ENCODE measurements at regions not wholly inside any gene's neighbourhood (a gene's known extent, or its start where the extent isn't known, plus 50 kb on each side); places are given as distances from the start of the nearest gene placed in this dataset.

DNA sequence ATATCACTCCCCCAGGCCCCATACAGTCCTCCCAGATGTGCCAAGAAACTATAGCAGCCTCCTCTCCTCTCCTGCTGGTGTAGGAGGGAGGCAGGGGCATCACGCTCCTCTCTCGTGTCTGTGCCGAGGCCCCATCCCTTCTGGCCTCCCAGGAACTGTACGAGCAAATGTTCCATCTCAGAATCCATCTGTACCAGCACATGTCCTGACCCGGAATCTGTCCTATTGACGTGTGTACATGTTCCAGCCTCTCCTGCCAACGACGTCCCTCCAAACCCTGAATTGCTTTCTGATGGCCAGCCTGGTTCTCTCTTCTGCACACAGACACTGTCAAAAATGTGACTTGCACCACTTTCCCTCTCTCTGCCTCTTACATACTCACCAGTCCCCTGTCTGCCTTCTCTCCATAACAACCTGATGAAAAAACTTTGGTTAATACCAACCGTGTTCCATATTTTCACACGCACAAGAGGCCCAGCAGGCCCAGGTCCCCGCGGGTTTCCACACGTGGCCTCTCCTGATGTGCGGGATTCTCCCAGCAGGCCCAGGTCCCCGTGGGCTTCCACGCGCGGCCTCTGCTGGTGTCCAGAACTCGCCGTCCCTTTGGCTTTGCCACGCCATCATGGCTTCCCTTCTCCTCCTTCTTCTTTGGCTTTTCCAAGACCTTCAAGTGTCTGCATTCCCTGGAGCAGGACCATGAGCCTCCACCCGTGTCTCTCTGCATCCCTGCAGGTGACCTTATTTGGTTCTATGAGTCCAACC lies 125.2 kb upstream of the THBS2 start:
- intact Hi-C loops (cut with micrococcal nuclease), result no loop called here
- no peak for DNase-seq (ENCODE audit: unreplicated experiment)
- no peak overlapping the region for H3K4me3 Mint-ChIP-seq (ENCODE audit: unreplicated experiment)
- no peaks in the 10 kb centered on the region for H3K4me1 Mint-ChIP-seq (ENCODE audit: insufficient read depth, unreplicated experiment)
- BruUV-seq (replicated peaks), result no TSS peak
- no peaks in the 10 kb centered on the region for H3K36me3 Mint-ChIP-seq (ENCODE audit: insufficient read depth, unreplicated experiment)
- POLR2A ChIA-PET, result no interaction called here
- peaks cover 40% of the 10 kb centered on the region for H3K9me3 Mint-ChIP-seq (ENCODE audit: unreplicated experiment)
- no peaks in the 10 kb centered on the region for H3K27me3 Mint-ChIP-seq (ENCODE audit: insufficient read depth, unreplicated experiment)
- no peak overlapping the region for H3K27ac Mint-ChIP-seq (ENCODE audit: low read depth, unreplicated experiment)
- TF ChIP-seq, protein P1, sequence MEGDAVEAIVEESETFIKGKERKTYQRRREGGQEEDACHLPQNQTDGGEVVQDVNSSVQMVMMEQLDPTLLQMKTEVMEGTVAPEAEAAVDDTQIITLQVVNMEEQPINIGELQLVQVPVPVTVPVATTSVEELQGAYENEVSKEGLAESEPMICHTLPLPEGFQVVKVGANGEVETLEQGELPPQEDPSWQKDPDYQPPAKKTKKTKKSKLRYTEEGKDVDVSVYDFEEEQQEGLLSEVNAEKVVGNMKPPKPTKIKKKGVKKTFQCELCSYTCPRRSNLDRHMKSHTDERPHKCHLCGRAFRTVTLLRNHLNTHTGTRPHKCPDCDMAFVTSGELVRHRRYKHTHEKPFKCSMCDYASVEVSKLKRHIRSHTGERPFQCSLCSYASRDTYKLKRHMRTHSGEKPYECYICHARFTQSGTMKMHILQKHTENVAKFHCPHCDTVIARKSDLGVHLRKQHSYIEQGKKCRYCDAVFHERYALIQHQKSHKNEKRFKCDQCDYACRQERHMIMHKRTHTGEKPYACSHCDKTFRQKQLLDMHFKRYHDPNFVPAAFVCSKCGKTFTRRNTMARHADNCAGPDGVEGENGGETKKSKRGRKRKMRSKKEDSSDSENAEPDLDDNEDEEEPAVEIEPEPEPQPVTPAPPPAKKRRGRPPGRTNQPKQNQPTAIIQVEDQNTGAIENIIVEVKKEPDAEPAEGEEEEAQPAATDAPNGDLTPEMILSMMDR (IDR thresholded peaks at IDR 0.05; ENCODE audit: unreplicated experiment), result no peak
- CTCF ChIA-PET, result no interaction called here

DNA sequence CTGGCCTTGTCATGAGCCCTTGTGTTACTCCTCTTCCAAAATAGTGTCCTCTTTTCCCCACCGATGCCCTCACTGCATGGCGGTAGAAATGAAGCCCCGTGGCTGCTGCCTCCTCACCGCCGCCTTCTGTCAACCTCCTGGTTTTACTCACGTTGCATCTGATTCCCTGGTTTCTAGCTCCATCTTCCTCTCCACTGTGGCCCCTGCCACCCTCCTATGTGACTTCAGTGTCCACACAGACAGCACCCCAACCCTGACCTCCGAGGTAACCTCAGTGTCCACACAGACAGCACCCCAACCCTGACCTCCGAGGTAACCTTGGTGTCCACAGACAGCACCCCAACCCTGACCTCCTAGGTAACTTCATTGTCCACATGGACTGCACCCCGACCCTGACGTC lies 122.8 kb upstream of the THBS2 start:
- no peaks in the 10 kb centered on the region for H3K4me1 Mint-ChIP-seq (ENCODE audit: insufficient read depth, unreplicated experiment)
- TF ChIP-seq, protein P1 (IDR thresholded peaks at IDR 0.05; ENCODE audit: unreplicated experiment), result no peak
- no peak overlapping the region for H3K4me3 Mint-ChIP-seq (ENCODE audit: unreplicated experiment)
- H3K36me3 Mint-ChIP-seq (ENCODE audit: insufficient read depth, unreplicated experiment), result no peaks in the 10 kb centered on the region
- CTCF ChIA-PET, result no interaction called here
- POLR2A ChIA-PET, result no interaction called here
- intact Hi-C loops (cut with micrococcal nuclease), result no loop called here
- BruUV-seq (replicated peaks), result no TSS peak
- no peak overlapping the region for H3K27ac Mint-ChIP-seq (ENCODE audit: low read depth, unreplicated experiment)
- H3K27me3 Mint-ChIP-seq (ENCODE audit: insufficient read depth, unreplicated experiment), result no peaks in the 10 kb centered on the region
- H3K9me3 Mint-ChIP-seq (ENCODE audit: unreplicated experiment), result peaks cover 37% of the 10 kb centered on the region
- DNase-seq (ENCODE audit: unreplicated experiment), result no peak

DNA sequence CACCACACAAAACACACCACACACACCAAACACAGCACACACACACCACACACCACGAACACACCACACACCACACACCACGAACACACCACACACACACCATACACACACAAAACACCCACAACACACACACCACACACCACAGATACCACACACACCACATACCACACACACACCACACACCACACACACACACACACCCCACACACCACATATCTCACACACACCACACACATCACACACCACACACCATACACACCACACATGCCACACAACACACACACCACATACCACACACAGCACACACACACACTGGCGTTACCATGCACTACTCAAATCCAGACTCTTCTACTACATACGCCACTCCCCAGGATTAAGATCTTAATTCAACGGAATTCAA lies 118.9 kb upstream of the THBS2 start:
- Mint-ChIP-seq H3K36me3 (ENCODE audit: insufficient read depth, unreplicated experiment) (no peaks in the 10 kb centered on the region), H3K4me3 (ENCODE audit: unreplicated experiment) (no peak overlapping the region), H3K27me3 (ENCODE audit: insufficient read depth, unreplicated experiment) (no peaks in the 10 kb centered on the region), H3K4me1 (ENCODE audit: insufficient read depth, unreplicated experiment) (no peaks in the 10 kb centered on the region), H3K27ac (ENCODE audit: low read depth, unreplicated experiment) (no peak overlapping the region), H3K9me3 (ENCODE audit: unreplicated experiment) (peaks cover 19% of the 10 kb centered on the region)
- no peak for DNase-seq (ENCODE audit: unreplicated experiment)
- TF ChIP-seq, protein P1 (IDR thresholded peaks at IDR 0.05; ENCODE audit: unreplicated experiment), result no peak
- BruUV-seq (replicated peaks), result no TSS peak
- intact Hi-C loops (cut with micrococcal nuclease), result no loop called here
- ChIA-PET CTCF (no interaction called here), POLR2A (interaction anchor here (0.7 to 1.1 kb wide), 2 partner anchors 17 to 110 kb away, joined by 3 read pairs; no protein-coding TSS in a partner anchor)

GRCh38 chr6:169371344-169372127 lies 117.9 kb upstream of the THBS2 start:
- Mint-ChIP-seq H3K27me3 (ENCODE audit: insufficient read depth, unreplicated experiment) (no peaks in the 10 kb centered on the region), H3K36me3 (ENCODE audit: insufficient read depth, unreplicated experiment) (no peaks in the 10 kb centered on the region), H3K9me3 (ENCODE audit: unreplicated experiment) (peaks cover 13% of the 10 kb centered on the region), H3K4me3 (ENCODE audit: unreplicated experiment) (no peak overlapping the region), H3K4me1 (ENCODE audit: insufficient read depth, unreplicated experiment) (no peaks in the 10 kb centered on the region), H3K27ac (ENCODE audit: low read depth, unreplicated experiment) (no peak overlapping the region)
- BruUV-seq (replicated peaks), result no TSS peak
- POLR2A ChIA-PET, result no interaction called here
- DNase-seq (ENCODE audit: unreplicated experiment), result peak; percentile 22
- CTCF ChIA-PET, result interaction anchor here (0.7 kb wide), 1 partner anchor 201 kb away, joined by 4 read pairs; no protein-coding TSS in a partner anchor
- intact Hi-C loops (cut with micrococcal nuclease), result no loop called here
- TF ChIP-seq, protein P1 (IDR thresholded peaks at IDR 0.05; ENCODE audit: unreplicated experiment), result no peak
